ENCODE measurements at regions not wholly inside any gene's neighbourhood (a gene's known extent, or its start where the extent isn't known, plus 50 kb on each side); places are given as distances from the start of the nearest gene placed in this dataset.

DNA sequence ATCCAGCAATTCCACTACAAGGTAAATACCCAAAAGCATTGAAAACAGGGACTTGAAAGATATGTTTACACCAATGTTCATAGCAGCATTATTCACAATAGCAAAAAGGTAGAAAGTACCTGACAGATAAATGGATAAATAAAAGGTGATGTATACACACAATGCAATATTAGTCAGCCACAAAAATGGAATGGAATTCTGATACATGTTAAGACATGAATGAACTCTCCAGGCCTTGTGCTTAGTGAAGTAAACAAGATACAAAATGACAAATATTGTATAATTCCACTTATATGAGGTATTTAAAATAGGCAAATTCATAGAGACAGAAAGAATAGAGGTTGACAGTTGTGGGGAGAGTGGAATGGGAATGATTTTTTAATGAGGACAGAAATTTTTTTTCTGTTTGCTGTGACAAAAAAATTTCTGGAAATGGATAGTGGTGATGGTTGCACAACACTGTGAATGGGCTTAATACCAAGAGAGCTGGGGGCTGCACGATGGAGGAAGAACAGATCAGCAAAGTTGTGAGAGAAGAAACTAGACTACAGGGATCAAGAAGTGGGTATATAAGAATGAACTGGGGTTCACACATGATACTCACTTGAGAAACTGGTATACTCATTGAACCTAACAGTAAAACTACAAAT is 137.2 kb downstream of the MZT1 start:
- no peaks in the 10 kb centered on the region for H3K9me3 ChIP-seq (replicated peaks in 1 of 3)
- no peaks in the 10 kb centered on the region for H3K27me3 ChIP-seq
- DNase-seq, result no peak
- H3K4me3 ChIP-seq, result no peak overlapping the region
- H3K27ac ChIP-seq, result no peak overlapping the region
- intact Hi-C loops (cut with DNase I), result no loop called here
- 87 to 89% (median 88%) methylated on average over 1 of the region's 1 CpG for WGBS, 4 donors
- no peaks in the 10 kb centered on the region for H3K4me1 ChIP-seq (replicated peaks in 1 of 2)
- no peaks in the 10 kb centered on the region for H3K36me3 ChIP-seq (replicated peaks in 1 of 2)
- TF ChIP-seq, protein P1, sequence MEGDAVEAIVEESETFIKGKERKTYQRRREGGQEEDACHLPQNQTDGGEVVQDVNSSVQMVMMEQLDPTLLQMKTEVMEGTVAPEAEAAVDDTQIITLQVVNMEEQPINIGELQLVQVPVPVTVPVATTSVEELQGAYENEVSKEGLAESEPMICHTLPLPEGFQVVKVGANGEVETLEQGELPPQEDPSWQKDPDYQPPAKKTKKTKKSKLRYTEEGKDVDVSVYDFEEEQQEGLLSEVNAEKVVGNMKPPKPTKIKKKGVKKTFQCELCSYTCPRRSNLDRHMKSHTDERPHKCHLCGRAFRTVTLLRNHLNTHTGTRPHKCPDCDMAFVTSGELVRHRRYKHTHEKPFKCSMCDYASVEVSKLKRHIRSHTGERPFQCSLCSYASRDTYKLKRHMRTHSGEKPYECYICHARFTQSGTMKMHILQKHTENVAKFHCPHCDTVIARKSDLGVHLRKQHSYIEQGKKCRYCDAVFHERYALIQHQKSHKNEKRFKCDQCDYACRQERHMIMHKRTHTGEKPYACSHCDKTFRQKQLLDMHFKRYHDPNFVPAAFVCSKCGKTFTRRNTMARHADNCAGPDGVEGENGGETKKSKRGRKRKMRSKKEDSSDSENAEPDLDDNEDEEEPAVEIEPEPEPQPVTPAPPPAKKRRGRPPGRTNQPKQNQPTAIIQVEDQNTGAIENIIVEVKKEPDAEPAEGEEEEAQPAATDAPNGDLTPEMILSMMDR (IDR thresholded peaks at IDR 0.05), result no peak
- no peak for TF ChIP-seq POLR2A (IDR thresholded peaks at IDR 0.05)

DNA sequence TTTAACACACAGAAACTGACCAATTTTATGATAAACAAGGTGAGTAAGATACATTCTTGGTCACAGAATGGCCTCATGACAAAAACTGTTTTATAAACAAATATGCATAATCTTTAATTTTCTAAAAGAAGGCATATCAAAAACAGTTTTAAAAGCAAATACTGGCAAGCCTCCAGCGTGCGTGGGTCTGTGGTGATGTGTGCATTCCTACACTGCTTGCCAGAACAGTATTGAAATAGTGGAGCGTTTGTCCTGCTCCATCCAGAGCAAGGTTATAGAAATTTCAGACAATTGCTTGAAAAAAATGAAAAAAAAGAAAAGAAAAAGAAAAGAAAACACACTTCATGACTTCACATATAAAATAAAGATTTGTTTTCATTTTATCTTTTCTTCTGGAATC is 140.9 kb downstream of the MZT1 start:
- Histone ChIP-seq H3K4me1 (replicated peaks in 1 of 2) (no peaks in the 10 kb centered on the region), H3K4me3 (no peak overlapping the region), H3K27me3 (no peaks in the 10 kb centered on the region), H3K36me3 (replicated peaks in 1 of 2) (no peaks in the 10 kb centered on the region), H3K27ac (no peak overlapping the region), H3K9me3 (replicated peaks in 1 of 3) (no peaks in the 10 kb centered on the region)
- intact Hi-C loops (cut with DNase I), result no loop called here
- WGBS, 4 donors, result 34 to 53% (median 39%) methylated on average over 3 of the region's 3 CpGs
- TF ChIP-seq, protein P1 (IDR thresholded peaks at IDR 0.05), result no peak
- no peak for TF ChIP-seq POLR2A (IDR thresholded peaks at IDR 0.05)
- DNase-seq, result no peak

DNA sequence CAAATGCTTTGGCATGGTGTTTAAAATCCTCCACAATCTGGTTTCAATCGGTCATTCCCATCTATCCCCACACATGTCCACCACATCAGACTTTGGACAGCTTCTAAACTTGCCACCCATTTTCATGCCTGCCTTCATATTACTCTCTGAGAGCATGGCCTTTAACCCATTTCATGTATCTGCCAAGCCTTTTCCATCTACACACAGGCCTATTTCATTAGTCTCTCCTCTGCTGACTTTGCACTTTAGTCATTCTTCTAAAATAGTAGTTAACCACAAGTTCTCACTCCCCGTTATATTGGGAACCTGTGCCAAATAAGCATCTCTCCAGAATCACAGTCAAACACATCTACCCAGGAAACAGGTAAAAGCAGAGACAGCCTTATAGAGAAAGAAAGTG is 142.2 kb downstream of the MZT1 start:
- TF ChIP-seq, protein P1 (IDR thresholded peaks at IDR 0.05), result no peak
- no peak for TF ChIP-seq POLR2A (IDR thresholded peaks at IDR 0.05)
- Histone ChIP-seq H3K9me3 (replicated peaks in 1 of 3) (no peaks in the 10 kb centered on the region), H3K4me1 (replicated peaks in 1 of 2) (no peaks in the 10 kb centered on the region), H3K27me3 (no peaks in the 10 kb centered on the region), H3K36me3 (replicated peaks in 1 of 2) (no peaks in the 10 kb centered on the region), H3K4me3 (no peak overlapping the region), H3K27ac (no peak overlapping the region)
- intact Hi-C loops (cut with DNase I), result no loop called here
- no peak for DNase-seq
- 74 to 91% (median 89%) methylated on average over 2 of the region's 2 CpGs for WGBS, 4 donors

DNA sequence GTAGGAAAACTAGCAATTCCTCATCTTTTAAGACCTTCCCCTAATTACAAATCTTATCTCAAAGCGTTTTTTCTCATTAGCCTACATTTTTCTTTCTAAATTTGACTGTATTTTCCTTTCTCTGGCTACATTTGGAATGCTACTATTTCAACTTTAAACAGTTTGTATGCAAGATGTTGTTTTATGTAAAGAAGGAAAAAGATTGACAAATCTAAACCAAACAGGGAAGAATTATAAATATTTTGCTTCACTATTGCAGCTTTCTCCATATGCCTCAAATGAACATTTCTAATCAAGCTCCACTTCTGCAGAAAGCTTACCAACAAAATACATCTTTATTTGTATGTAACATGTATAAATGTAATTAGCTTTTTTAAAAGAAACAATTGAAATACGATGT is 156.2 kb downstream of the MZT1 start:
- Histone ChIP-seq H3K36me3 (replicated peaks in 1 of 2) (no peaks in the 10 kb centered on the region), H3K27me3 (no peaks in the 10 kb centered on the region), H3K4me1 (replicated peaks in 1 of 2) (peaks cover 0 to 27% of the 10 kb centered on the region in 2 donors), H3K4me3 (no peak overlapping the region), H3K9me3 (replicated peaks in 1 of 3) (peaks cover 0 to 12% (median 0%) of the 10 kb centered on the region in 3 donors), H3K27ac (no peak overlapping the region)
- intact Hi-C loops (cut with DNase I), result no loop called here
- WGBS, 4 donors, result 21 to 28% (median 23%) methylated on average over 2 of the region's 2 CpGs
- no peak for TF ChIP-seq POLR2A (IDR thresholded peaks at IDR 0.05)
- TF ChIP-seq, protein P1 (IDR thresholded peaks at IDR 0.05), result no peak
- DNase-seq, result no peak

Data from adrenal gland (tissue), 9 donors.